ENCODE measurements at regions not wholly inside any gene's neighbourhood (a gene's known extent, or its start where the extent isn't known, plus 50 kb on each side); places are given as distances from the start of the nearest gene placed in this dataset.
A peak's percentile ranks its signal among the peaks of the same experiment; 100 is the strongest.

DNA sequence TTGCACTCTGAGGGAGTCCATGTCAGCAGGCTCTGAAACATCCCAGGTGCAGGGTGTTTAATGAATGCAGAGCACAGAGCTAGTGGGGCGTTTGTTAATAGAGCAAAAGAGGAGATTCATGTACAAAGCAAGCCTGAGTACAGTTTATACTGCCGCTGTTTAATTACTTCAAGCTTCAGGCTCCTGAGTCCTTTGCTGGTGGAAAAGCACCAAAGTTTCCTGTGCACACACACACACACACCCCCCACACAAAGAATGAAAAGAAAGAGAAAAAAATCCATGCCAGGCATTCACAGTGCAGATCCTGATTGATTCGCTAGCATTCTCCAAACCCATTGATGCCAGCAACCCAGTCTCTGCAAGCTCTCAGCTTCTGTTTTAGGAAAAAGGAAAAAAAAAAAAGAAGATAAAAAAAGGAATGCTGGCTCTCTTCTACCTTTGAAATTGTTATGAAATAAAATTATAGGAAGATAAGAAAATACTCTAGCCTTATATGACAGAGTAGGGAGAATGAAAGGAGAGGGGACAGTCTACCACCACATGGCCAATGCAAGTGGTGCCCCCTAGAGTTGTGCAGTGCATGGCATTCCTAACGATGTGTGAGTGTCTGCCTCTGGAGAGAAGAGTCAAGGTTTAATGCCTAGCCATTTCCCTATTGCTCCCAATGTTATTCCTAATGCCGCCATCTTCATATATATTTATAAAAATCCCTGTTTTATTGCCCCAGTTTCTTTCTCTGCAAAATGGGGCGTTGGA lies 216.5 kb downstream of the TMEM114 start:
- no peak for DNase-seq

DNA sequence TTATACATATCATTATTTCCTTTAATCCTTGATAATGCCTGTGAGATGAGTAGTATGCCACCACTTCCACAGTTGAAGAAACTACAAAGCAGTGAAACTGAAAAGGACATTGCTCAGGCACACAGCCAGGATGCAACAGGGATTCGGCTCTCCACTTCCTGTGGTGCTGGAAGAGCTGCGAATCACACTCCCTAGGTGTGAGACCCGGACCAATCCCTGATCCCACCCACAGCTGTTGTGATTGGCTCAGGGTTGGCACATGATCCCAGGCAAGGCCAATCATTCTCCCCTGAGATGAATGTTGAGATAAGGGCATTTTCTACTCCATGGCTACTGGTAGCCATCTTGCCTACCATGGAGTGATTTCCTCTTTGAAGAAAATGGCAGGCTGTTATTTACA lies 218.2 kb downstream of the TMEM114 start:
- DNase-seq = no peak

DNA sequence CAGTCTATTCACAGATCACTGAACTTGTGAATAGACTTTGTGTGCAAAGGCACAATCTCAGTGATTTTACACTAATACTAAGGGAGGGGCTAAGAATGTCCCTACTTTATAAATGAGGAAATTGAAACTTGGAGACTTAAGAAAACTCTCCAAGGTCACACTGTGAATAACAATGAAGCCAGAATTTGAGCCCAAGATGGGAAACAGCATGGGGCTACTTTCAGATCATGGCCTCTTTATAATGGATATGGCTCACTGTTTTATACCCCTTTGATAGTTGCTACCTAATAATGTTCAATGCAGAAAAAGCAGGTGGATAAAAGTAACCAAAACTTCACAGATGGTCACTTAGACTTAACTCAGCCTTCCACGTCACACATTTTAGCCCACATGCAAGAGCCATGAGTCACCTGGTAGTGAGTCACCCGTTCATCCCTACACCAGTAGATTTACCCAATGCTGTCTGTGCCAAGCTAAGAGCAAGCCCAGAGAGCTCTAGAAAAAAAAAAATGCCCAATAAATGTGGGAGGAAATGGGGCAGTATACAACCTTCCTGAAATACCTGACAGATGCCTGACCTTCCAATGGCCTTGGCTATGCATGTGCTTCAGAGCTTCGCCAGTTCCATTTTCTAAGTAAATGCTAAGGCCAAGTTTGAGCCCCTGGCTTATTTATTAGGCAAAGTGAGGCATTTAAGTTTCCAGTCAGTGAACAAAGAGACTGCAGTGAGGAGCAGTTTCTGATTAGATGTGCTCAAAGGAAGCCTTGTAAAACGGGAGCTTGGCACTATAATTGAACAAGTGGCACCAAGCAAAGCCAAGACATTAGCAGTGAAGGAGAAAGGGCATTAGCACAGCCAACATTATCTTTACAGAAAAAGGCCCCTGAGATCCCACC lies 219.7 kb downstream of the TMEM114 start:
- DNase-seq = no peak

DNA sequence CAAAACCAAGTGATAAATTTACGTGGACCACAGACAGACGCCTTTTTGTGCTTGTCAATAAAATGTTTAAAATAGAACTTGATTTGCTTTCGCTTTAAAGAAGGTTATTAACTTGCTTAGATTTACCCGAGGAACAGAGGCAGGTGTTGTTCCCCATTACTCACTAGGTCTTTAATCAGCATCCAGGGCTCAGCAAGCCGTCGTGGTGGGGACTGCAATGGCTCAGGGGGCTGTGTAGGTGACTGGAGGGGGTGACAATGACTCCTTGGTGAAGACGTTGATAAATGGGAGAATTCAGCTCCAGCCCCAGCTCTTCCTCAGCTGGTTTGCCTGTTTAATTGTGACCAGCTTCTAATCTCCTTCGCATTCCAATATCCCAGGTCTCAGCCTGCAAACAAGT lies 231.4 kb downstream of the TMEM114 start:
- DNase-seq = no peak

DNA sequence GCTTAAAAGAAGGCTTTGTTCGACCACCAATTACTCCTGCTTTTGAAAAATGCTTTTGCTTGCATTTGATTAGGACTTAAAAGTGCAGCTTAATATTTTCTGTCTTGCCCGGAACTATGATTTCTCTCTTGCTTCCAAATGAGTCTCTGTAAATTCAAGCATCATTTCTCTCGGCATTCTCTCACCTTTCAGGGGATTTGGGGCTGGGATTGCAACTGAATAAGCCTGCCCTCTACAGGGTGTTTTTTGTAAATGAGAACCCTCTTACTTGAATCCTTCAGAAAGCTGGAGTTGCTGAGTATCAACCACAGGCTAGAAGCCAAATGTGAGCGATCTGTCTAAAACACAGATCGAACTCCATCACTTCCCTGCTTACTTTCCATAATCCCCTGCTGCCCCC lies 234.6 kb downstream of the TMEM114 start:
- DNase-seq = no peak

DNA sequence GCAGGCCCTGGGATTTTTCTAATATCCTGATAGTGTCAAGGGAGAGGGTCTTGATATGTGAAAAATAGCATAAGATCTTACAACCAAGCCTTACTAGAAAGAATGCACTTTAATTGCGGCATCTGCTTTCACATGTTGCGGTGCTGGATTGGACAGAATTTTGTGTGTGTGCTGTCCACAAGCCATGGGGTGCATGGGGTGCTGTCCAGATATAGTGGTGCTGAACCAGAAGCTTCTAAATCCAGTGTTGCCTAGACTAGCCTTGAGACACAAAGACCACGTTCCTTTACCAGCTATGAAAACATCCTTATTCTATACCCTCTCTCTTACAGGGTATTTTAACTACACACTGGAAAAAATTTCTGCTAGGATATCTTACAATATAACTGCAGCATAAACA lies 244.0 kb downstream of the TMEM114 start:
- no peak for DNase-seq

DNA sequence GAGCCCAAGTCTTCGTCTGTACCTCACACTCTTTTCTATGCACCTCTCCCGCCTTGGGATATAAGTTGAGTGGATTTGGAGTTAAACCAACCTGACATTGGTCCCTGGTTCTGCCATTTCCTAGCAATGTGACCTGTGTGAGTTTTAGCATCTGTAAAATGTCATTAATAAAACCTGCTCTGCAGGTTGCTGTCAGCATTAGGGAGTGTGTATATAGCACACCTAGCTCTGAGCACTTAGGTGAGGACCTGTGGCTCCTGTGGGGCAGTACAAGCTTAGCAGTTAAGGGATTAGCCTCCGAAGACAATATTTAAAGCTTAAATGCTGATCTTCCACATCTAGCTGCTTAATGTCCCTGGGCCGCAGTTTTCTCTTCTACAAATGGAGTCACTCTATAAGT lies 248.0 kb downstream of the TMEM114 start:
- no peak for DNase-seq

DNA sequence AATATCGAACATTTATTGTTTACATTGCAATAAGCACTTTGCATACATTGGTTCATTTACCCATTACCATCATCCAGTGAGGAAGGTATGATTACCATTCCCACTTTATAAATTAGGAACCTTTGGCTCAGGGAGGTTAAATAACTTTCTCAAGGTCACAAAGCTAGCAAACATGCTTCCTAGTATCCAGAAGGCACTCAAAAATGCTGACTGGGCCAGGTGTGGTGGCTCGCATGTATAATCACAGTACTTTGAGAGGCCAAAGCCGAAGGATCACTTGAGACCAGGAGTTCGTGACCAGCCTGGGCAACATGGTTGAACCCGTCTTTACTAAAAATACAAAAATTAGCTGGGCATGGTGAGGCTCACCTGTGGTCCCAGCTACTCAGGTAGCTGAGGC lies 259.6 kb downstream of the TMEM114 start:
- DNase-seq = no peak

DNA sequence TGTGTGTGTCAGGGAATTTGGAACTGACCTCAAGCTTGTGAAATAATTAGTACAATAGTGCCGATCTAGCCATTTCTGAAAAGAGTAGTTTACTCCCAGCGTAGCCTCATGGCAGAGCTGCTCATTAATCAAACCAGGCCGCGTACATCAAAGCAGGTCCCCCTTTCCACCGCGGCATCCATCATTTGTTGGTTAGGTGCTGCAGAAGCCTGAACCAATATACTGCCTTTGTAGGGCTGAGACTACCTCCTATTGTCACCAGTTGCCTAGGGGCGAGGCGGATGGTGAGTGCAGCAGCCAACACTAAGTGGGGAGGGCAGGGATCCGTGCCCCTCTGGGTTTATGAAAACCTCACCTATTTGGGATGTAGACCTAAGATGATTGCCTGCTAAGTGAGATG lies 264.1 kb downstream of the TMEM114 start:
- no peak for DNase-seq

DNA sequence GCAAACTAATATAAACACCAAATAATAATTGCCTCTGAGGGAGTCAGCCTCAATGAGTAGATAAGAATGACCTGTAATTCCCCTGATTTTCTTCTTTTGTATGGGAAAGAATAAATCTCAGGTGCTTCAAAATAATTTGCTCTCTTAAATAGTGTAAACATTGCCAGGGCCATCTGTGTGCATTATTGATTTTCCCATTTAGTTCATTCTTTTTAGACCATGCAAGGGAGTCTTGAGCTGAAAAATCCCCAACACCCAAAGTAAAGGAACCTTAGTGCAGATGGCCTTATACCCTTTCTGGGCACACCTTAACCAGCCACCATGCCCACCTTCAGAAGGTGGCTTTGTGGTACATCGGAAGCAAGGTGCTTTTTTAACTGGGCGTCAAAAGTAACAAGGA lies 267.2 kb downstream of the TMEM114 start:
- DNase-seq = no peak

DNA sequence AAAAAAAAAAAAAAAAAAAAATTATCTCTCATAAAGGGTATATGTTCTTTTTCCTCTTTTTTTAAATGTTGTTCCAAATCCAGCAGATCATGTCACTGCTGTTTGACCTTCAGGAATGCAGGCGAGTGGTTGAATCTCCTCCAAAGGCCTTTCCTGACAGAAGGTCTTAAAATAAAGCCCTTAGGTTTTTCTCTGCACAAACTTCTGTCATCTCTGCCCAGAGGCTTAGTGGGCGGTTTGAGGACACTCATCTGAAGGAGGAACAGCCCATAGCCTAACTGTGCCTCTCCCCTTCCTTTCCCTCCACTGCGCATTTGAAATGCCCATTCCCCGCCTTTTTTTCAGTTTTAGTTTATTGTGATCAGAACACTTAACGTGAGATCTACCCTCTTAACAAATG lies 270.2 kb downstream of the TMEM114 start:
- DNase-seq = no peak

DNA sequence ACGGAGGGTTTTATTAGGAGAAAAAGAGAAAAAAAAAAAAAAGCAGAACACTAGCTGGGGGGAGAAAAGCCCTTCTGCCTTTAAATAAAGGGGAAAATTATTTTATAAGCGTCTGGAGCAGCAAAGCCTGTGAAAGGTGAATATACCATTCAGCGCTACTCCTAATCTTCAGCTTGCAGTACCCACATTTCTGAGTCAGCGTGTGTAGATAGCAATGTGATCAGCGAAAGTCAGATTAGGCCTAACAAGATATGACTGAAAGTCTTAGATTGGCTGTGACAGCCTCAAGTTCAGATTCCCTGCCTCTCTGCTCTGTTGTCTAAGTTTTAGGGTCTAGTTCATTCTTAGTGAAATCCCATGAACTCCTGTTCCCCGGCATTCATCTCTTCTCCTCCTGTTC lies 279.5 kb downstream of the TMEM114 start:
- no peak for DNase-seq

DNA sequence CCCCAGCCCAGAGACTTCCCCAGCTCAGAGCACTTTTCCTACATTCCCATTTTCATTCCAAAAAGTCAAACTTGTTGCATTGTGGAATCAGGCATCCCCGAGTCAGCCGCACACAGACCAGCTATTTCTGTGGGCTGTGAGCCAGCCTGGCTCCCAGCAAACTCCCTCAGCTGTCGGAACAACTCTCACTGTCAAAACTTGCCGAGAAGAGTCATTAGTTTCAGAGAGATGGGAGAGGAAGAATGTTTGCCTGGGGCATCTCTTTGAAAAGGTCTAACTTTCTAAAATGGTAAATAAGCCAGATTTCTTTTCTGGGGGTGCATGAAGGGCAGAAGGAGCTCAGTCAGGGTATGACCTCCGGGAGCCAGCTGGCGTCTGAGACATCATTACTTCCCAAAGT lies 280.0 kb downstream of the TMEM114 start:
- no peak for DNase-seq

DNA sequence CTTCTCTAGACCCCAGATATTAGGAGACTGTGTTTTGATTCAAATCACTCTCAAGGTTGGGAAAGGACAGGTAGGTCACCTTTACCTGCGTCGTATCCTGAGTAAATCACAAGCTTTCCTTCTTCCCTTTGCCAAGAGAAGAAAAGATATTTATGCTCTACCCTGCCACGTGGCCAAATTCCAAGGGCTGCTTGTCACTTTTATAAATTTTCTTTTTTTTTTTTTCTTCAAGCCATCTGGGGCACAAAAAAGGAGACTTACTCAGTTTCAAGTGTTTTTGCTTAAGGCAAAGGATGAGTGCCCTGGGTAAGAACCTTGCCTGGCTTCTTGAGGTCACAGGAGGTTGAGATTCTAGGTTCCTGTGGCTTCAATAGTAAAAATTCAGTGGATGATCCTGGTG lies 285.1 kb downstream of the TMEM114 start:
- no peak for DNase-seq

DNA sequence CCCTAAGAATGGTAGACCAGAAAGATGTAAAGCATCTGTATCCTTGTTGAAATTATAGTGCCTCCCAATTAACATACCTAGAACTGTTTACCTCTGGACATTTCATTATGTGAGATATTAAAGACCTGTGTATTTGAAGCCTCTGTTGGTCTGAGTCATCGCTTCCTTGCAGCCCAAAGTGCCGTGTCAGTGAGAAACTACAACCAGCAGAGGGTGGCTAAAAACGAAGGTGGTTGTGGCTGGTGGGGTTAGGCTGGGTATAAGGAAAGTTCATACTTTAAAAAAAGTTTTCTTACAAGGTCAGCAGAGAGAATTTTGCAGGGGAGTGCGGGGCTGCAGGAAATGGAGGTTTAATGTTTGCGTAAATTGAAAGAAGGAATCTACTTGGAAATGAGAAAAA lies 290.7 kb downstream of the TMEM114 start:
- no peak for DNase-seq

DNA sequence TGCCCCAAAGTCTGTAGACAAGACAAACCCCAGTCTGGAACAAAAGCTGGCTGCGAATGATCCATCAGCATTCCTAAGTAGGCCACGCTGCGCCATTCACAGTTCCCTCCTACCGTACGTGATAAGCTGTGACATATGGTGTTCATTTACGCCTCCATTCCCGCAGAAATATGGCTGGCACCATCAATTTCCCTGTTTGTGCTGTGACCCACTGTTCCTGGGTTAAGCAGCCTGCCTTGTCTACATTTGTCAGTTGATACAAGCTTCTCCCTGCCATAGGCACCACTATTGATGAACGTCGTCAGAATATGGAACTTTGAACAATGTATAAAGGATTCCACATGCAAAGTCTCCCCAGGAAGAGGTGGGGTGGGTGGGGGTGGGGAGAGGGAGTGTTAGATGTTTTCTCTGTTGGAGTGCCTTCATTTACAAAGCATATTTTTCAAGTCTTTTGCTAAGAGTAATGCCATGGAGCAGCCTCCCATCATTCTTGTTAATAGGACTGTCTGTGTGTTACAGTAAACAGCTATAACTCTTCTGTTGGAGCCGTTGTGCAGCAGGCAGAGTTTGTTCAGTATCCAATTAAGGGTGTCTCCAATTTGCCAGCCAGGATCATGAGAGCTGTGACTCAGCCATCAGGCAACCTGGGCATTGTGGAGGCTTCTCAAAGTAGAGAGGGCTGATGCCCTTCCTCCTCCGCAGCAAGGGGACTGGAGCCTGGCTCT lies 294.6 kb downstream of the TMEM114 start:
- peak; percentile 7 for DNase-seq

DNA sequence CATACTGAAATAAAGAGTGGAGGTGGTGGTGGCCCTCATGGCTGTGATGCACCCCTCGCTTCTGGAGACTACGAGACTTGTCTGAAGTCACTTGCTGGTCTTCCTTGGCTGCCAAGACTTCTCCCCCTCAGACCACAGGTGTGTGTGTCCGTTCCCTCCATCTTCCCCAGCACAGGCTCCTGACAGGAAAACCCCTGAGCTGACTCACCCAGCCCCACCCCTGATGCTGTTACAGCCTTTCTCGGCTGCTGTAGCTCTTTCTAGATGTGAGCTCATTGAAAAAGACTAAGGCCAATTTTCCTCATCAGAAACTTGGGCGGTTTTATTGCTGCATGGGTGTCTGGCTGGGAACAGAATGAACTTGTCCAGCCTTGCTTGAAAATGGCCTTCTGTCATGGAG lies 296.9 kb downstream of the TMEM114 start:
- no peak for DNase-seq

DNA sequence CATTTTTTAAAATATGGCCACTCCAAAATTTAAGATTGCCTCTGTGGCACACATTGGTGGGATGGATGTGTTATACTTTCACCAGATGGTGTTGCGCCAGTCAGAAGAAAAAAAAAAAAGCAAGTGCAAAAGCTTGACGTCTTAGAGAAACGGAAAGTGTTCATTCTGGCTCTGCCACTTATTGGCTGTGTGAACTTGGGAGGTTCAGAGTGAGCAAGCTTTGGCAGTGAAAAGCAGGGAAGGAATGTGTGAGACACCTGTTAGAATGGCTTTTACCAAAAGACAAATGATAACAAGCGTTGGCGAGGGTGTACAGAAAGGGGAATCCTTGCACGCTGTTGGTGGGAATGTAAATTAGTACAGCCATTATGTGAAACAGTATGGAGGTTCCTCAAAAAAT lies 298.0 kb downstream of the TMEM114 start:
- no peak for DNase-seq

DNA sequence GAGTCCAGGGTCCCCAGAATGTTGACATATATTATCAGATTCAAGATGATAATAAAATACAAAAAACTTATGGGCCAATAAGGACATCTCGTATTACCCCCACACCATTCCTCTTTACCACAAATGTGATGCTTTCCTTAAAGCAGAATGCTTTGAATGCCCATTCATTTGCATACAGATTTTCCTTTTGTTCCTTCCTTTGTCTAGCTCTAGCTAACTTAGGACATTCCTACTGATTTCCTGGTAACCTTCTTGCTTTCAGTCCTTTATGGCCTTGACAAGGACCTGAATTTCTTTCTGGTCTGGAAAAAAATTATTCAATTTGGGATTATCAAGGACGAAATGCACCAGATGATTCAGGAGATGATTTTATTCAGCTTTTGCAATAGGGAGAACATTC lies 304.0 kb downstream of the TMEM114 start:
- DNase-seq = no peak

DNA sequence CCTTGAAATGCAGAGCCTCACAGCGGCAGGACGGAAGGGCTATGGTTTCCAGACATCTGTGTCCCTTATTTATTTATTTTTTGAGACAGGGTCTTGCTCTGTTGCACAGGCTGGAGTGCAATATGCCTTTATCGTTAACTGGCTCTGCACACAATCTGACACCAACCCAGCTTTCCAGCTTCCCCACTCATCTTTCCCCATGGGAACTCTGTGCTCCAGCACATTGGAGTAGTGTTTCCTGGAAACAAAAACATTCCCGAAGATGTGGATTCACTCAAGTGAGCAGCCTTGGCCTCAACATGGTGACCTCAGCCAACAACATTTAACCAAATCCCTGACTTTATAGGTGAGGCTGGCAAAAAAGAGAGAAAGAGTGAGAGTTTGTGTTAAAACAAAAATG lies 307.1 kb downstream of the TMEM114 start:
- no peak for DNase-seq

DNA sequence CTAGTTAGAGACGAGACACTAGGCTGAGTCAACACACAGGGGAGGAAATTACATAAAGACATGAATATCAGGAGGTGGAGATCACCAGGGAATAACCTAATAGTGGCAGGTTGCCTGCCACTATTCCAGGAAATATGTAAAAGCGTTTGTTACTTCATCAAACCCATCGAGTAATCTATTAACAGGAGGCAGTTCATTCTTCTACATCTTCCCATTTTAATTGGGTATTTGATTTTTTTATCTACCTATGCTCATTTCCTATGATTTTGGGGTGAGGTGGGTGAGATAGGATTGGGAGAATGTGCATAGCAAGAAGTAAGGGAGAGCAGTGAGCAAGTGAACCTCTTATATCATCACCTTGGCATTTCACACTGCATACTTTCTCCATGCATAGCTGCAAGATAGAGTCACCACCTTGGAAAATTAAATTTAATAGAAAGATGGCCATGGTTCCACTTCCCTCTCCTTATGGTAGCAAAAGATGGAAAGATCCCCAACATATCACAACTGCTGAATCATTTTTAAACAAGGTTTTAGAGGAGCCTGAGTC lies 312.2 kb downstream of the TMEM114 start:
- no peak for DNase-seq

DNA sequence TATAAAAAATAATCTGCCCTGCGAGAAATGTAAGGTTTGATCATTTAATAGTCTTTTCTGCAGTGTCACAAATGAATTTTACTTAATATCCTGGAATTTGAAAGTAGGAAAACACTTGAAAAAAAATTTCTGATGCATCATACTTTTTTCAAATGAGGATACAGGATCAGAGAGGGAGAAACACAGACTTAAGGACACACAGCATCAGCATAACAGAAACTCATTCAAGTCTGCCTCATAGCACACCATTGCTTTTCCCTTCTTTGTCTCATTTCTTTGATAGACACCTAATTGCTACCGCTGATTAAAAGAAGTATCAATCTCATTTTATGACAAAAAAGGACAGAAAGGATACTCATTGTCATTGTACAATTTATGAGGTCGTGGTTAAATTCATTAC lies 319.0 kb downstream of the TMEM114 start:
- no peak for DNase-seq

DNA sequence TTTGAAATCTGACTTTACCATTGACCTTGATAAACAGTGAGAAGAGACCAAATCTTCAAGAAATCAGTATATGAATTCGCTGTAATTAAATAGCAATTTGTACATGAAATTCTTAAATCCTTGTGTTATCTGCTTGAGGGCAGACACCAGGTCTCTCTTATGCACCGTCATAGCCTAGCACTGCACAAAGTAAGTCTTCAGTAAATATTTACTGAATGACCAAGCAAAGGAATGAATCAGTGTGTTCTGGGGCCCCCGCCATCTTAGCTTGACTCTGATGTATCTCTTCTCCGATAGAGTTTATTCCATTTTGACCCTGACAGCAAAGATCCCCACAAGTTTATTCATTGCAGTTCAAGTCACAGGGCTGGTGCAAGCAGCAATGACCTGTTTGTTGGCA lies 328.0 kb downstream of the TMEM114 start:
- DNase-seq = no peak

DNA sequence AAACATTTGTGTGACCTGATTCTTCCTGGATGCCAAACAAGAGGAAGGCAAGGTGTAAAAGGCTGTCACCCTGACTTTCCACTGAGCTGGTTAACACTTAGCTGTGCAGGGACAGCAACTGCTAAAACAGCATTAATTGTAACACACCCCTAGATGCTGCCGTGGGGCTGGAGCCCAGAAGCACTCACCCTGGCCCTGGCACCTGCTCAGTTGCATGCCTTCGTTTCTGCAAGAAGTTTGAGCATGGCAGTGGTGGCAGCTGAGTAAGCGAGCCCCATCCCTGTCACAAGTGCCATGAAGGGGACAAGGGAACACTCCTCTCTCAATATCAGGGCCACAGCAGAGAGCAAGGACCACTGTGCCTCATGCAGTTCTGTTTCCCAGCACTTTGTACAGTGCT lies 330.2 kb downstream of the TMEM114 start:
- DNase-seq = no peak
